GM19324 (cell line): ENCODE measurements at regions not wholly inside any gene's neighbourhood (a gene's known extent, or its start where the extent isn't known, plus 50 kb on each side); places are given as distances from the start of the nearest gene placed in this dataset.

Experiments used
- ATAC-seq: cut with Tn5 transposase; IDR thresholded peaks from one replicate; pipeline ENCODE4 v1.9.1; 2021; ENCODE audit warnings: mild to moderate bottlenecking, moderate library complexity; ENCODE audit not compliant: unreplicated experiment, low FRiP score

DNA sequence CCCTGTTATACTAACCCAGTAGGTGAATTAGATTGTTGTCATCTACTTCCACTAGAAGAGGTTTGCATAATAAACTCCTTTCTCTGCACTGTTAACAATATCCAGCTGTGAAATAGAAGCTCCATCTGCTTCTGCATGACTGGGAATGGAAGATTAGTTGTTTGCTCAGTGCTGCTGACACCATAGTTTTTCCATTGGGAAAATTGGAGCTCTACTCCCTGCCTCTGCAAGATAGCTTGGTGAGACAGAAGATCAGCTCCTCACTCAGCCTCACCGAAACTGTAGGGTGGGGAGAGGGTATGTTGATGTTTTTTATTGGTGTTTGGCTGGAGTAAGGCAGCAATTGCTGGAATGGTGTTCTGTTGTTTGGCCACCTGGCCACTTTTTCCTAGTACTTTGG is 331.6 kb upstream of the ADAMTS5 start:
- no peak for ATAC-seq

GRCh38 chr21:27293239-27293638 is 326.4 kb upstream of the ADAMTS5 start:
- no peak for ATAC-seq

DNA sequence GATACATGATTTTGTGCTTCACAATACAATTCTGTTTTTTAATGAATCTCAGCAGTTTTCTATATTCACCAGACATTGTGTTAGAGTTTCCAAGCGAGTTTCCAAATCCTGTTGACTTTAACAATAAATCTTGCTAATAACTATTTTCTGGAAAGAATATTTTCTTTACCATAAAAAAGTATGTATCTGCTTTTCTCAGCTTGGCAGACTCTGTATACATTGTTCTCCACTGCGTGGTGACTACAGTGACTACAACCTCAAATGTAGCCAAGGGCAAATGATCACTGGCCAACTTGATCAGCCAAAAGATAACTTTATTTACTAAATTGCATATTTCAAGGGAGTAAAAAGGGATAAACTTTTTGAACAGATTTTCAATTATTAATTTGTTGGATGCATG is 325.9 kb upstream of the ADAMTS5 start:
- ATAC-seq = no peak

DNA sequence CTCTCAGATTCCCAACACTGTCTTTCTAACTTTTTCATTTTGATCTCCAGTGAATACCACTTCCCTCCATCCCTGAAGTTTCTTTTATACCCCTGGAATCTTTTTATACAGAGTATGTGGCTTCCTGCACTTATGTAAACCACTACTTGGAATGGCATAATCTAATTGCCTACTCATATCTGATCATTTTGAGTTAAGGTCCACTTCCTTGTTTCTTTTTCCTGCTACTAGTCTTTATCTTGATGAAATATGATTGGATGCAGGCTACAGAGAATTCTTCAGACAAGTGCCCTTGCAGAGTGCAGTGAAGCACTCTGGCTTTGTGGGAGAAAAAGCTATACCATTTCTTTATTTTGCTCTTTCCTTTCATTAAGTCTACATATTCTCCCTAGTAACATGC is 325.3 kb upstream of the ADAMTS5 start:
- ATAC-seq = no peak

GRCh38 chr21:27291006-27291405 is 324.1 kb upstream of the ADAMTS5 start:
- no peak for ATAC-seq

DNA sequence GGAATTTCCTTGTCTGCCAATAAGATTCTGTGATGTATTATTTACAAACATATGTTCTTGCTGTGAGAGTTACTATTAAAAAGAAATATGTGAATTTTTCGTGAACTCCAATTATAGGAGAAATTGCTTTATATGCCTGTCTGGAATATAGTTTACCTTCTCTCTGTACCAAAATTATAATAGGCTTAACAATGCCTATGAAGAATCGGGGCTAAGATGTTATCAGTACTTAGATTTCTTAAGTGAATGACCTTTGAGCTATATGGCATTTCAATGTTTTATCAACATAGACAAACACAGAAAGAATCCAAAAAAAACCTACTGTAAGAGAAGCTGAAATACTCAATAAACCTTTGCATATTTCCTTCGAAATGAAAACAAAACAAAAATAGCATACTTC is 323.1 kb upstream of the ADAMTS5 start:
- ATAC-seq = no peak

DNA sequence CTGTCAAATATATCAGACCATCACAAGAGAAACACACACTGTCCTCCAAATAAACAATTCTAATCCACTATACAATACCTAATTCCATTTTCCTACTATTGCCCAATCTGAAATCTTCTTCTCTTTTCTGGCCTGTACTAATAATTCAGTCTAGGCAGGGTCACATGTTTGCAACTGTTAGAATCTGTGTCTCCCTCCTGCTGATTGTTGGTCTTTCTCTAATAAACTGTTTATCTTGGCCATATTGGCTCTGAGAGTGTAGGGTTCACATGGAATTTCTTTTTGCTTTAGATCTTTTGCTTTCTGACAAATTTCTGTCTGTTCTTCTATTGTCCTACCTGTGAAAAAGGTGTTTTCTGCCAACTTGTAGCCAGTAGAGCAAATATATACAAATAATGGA is 319.9 kb upstream of the ADAMTS5 start:
- ATAC-seq = no peak

- ATAC-seq = no peak
Measured at GRCh38 chr21:27277110-27277509, 310.2 kb upstream of the ADAMTS5 start.

GRCh38 chr21:27275294-27275927 is 308.5 kb upstream of the ADAMTS5 start:
- no peak for ATAC-seq

- ATAC-seq = no peak
Measured at GRCh38 chr21:27269644-27270043, 302.8 kb upstream of the ADAMTS5 start.

GRCh38 chr21:27268290-27268689 is 301.4 kb upstream of the ADAMTS5 start:
- ATAC-seq = no peak

DNA sequence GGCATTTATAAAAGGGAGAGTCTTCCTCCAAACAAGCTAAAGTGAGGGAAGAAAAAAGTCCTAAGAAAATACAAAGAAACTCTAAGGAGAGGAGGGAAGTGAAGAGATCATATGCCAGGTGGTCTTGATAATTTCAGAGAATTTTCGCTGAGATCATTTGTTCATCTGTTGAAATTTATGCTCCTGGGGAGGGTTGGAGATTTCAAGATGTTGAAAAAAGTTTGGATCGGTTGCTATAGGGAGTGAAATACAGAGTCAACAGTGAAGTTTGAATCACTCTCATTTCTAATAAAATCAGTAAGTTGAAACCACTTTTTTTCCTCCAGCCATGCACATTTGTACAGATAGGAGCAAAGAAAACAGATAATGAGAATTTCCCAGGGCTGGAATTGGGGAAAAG is 299.1 kb upstream of the ADAMTS5 start:
- no peak for ATAC-seq

GRCh38 chr21:27265492-27265891 is 298.6 kb upstream of the ADAMTS5 start:
- no peak for ATAC-seq

GRCh38 chr21:27261676-27262075 is 294.8 kb upstream of the ADAMTS5 start:
- no peak for ATAC-seq

DNA sequence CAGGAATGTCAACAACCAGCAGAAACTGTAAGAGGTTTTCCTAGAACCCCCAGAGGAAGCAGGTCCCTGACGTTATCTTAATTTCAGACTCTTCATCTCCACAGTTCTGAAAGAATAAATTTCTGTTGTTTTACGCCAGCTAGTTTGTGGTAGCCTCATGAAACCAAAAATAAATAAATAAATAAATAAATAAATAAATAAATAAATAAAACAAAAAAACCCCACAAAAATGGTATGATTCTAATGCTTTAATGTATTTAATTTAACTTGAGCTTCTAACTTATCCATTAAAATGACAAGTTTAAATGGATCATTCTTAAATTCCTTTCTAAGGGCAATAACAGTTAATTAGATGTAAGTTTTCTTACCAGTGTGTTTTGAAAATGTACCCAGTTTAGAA is 293.8 kb upstream of the ADAMTS5 start:
- ATAC-seq = no peak

DNA sequence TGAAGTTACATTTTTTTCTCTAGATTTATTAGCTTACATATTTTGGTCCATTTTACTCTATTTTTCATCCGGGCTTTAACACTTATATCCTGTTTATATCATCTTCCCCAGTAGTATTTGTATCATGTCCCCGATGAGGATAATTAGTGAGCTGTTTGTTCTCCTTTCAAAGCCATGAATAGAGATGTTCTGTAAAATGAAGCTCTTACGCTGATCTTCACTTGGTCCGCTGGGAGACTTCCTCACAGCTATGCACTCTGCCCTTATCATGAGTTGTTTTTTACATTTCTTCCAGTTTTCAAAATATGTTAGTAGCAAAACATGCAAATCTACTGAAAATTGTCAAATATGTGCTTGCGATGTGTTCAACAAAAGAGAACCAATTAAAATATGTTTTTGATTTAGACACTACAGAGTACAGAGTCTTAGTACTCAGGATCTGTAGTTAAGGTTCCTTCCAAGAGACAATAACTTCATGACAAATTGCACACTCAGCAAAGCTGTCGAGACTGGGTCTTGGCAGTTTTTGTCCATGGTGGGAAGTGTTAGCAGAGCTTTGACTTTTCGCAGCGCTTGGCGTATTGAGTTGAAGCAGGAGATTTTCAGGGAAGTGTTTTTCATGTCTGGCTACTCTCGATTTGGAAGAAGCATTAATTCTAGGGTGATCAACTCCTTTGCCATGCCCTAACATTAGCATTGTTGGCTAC is 292.0 kb upstream of the ADAMTS5 start:
- ATAC-seq = no peak

- ATAC-seq = no peak
Measured at GRCh38 chr21:27257908-27258556, 291.1 kb upstream of the ADAMTS5 start.

DNA sequence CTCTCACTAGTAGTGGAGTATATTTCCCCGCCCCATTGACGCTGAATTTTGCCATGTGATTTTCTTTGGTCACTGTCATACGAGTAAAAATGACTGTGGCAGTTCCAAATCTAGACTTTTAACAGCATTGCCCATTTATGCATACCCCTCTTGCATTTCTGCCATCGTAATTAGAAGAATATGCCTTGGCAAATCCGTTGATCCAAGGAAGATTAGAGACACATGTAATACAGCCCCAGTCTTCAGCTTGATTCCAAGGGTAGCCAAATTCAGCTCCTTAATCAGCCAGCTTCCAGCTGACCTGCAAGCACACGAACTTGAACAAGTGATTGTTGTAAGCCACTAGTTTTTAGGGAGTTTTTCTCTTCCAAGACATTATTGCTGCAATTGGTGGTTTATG is 290.3 kb upstream of the ADAMTS5 start:
- ATAC-seq = no peak

DNA sequence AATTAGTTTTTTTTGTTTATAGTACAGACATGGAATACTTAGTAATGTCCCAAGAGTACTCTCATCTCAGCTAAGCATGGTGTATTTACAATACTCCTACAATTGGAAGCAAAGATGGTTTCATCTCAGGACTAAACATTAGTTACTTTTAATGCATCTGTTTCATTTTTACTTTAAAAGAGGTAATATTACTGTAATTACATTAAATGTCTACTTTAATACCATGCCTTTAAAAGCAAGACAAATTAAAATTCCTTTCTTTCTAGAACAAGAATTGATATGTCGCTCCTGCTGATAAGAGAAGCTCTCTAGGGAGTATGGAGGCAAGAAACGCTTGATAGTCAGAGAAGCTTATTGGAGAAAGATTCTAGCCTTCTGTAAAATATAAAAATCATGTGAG is 284.9 kb upstream of the ADAMTS5 start:
- no peak for ATAC-seq

- no peak for ATAC-seq
Measured at GRCh38 chr21:27250366-27250765, 283.5 kb upstream of the ADAMTS5 start.

DNA sequence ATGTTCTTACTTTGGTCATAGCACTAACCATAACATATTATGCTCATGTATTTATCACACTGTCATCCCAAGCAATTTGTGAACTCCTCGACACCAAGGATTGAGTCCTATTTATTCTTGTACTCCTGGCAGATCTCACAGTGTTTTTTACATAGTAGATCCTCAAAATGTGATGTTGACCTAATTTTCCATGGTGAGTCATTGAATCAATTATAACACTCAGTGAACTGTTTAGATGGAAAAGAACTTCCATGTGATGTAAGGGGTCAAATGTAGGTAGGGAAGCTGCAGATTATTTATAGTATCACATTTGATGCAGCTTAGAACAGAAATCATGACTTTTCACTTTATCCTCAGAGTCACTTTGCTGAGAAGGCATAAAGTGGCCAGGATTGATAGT is 281.9 kb upstream of the ADAMTS5 start:
- ATAC-seq = no peak

- no peak for ATAC-seq
Measured at GRCh38 chr21:27246741-27247140, 279.9 kb upstream of the ADAMTS5 start.
